Sigmoid colon (tissue), 3 donors: ENCODE measurements at regions not wholly inside any gene's neighbourhood (a gene's known extent, or its start where the extent isn't known, plus 50 kb on each side); places are given as distances from the start of the nearest gene placed in this dataset.

ENCODE experiments used
- CTCF ChIP-seq, 4 experiments: fragments of 450-650 bp in 3 of 4; fragments of 200-600 bp in 1 of 4; IDR thresholded peaks; one replicate each; pipeline ENCODE4 v1.5.1; 2016 to 2019; ENCODE audit warnings: antibody characterized with exemption in 4 of 4, mild to moderate bottlenecking in 3 of 4, moderate library complexity in 2 of 4
- POLR2A ChIP-seq, 2 donors: fragments of 450-650 bp; IDR thresholded peaks; one replicate each; pipeline ENCODE4 v1.6.1; 2016; ENCODE audit warnings: antibody characterized with exemption in 2 of 2, mild to moderate bottlenecking in 2 of 2, moderate library complexity in 2 of 2

GRCh38 chr3:124657138-124657537 lies 73.1 kb upstream of the UMPS start:
- no peak for TF ChIP-seq CTCF (IDR thresholded peaks at IDR 0.05)
- TF ChIP-seq POLR2A (IDR thresholded peaks at IDR 0.05), result no peak
